IMR-90 (cell line): ENCODE measurements at regions not wholly inside any gene's neighbourhood (a gene's known extent, or its start where the extent isn't known, plus 50 kb on each side); places are given as distances from the start of the nearest gene placed in this dataset.

Experiments
- ATAC-seq: fragments of 200-7000 bp; cut with Tn5 transposase; 2 replicates; pipeline ENCODE4 v1.9.1; 2020; ENCODE audit warnings: low read depth, mild to moderate bottlenecking, moderate library complexity
- BruUV-seq: library from RNA; stranded (reverse); fragments of 400-500 nt; replicated peaks from 2 replicates; lab custom pipeline; 2021; lab: Mats Ljungman, UMichigan
- CTCF ChIA-PET: fragments of 300-600 bp; formaldehyde crosslinking; extraction: SDS; loops from one replicate; lab custom pipeline; 2021; ENCODE audit warnings: antibody characterized with exemption; lab: Yijun Ruan, JAX
- POLR2A ChIA-PET: fragments of 300-600 bp; sonication (Branson Sonifier 250); formaldehyde crosslinking; loops from one replicate; lab custom pipeline; 2022; ENCODE audit warnings: antibody characterized with exemption; ENCODE audit not compliant: unreplicated experiment; lab: Charles Lee
- DNase-seq: peaks from one replicate; pipeline ENCODE4 v3.0.0; 2013
- H2AFZ ChIP-seq: replicated peaks from 2 replicates; pipeline ENCODE3; 2013; ENCODE audit warnings: low read length, mild to moderate bottlenecking; ENCODE audit not compliant: poor library complexity
- H2AK5ac ChIP-seq: 2 replicates; pipeline ENCODE4 v1.6.1; 2013; ENCODE audit warnings: low read depth, low read length, inconsistent platforms
- H2AK9ac ChIP-seq: replicated peaks from 2 replicates; pipeline ENCODE3; 2013; ENCODE audit warnings: mild to moderate bottlenecking, low read depth, low read length, moderate library complexity; ENCODE audit not compliant: poor library complexity
- H2BK120ac ChIP-seq: 2 replicates; pipeline ENCODE4 v1.6.1; 2013; ENCODE audit warnings: low read depth, low read length, inconsistent platforms
- H2BK15ac ChIP-seq: 3 replicates; pipeline ENCODE4 v1.6.1; 2013; ENCODE audit warnings: low read depth, low read length, inconsistent platforms
- H2BK20ac ChIP-seq: 2 replicates; pipeline ENCODE4 v1.6.1; 2013; ENCODE audit warnings: low read depth, mild to moderate bottlenecking, inconsistent platforms, low read length, moderate library complexity
- H2BK5ac ChIP-seq: 2 replicates; pipeline ENCODE4 v1.6.1; 2013; ENCODE audit warnings: mild to moderate bottlenecking, low read depth, low read length, inconsistent platforms; ENCODE audit not compliant: poor library complexity, severe bottlenecking
- H3K14ac ChIP-seq: replicated peaks from 2 replicates; pipeline ENCODE4 v1.6.1; 2013; ENCODE audit warnings: low read depth, low read length, inconsistent platforms
- H3K18ac ChIP-seq: 2 replicates; pipeline ENCODE4 v1.6.1; 2013; ENCODE audit warnings: low read depth, low read length, control low read depth
- H3K23ac ChIP-seq: 2 replicates; pipeline ENCODE4 v1.6.1; 2013; ENCODE audit warnings: low read depth, low read length, inconsistent platforms
- H3K27ac ChIP-seq: 2 replicates; pipeline ENCODE4 v1.5.1; 2013; ENCODE audit warnings: mild to moderate bottlenecking, control low read depth, low read length; ENCODE audit not compliant: insufficient read depth
- H3K27me3 ChIP-seq: 2 replicates; pipeline ENCODE4 v1.6.1; 2013; ENCODE audit warnings: low read length; ENCODE audit not compliant: control insufficient read depth, insufficient read depth
- H3K36me3 ChIP-seq: 2 replicates; pipeline ENCODE4 v1.6.1; 2013; ENCODE audit warnings: low read length, mixed read lengths; ENCODE audit not compliant: control insufficient read depth, insufficient read depth
- H3K4ac ChIP-seq: 2 replicates; pipeline ENCODE4 v1.6.1; 2013; ENCODE audit warnings: low read depth, low read length, inconsistent platforms
- H3K4me1 ChIP-seq: 2 replicates; pipeline ENCODE4 v1.6.1; 2013; ENCODE audit warnings: low read length, mixed read lengths; ENCODE audit not compliant: control insufficient read depth, insufficient read depth
- H3K4me2 ChIP-seq: 2 replicates; pipeline ENCODE4 v1.6.1; 2013; ENCODE audit warnings: low read depth, mild to moderate bottlenecking, control low read depth, low read length, moderate library complexity
- H3K4me3 ChIP-seq: 2 replicates; pipeline ENCODE4 v1.5.1; 2013; ENCODE audit warnings: low read depth, mild to moderate bottlenecking, control low read depth, low read length, moderate library complexity; ENCODE audit not compliant: insufficient read depth
- H3K56ac ChIP-seq: 2 replicates; pipeline ENCODE4 v1.6.1; 2013; ENCODE audit warnings: low read length, inconsistent platforms; ENCODE audit not compliant: insufficient read depth; ENCODE audit errors: extremely low read depth
- H3K79me1 ChIP-seq, 2 experiments: 2 replicates each; pipeline ENCODE4 v1.6.1; 2013; ENCODE audit warnings: low read length in 2 of 2, inconsistent platforms in 1 of 2, low read depth in 1 of 2
- H3K9ac ChIP-seq: 2 replicates; pipeline ENCODE4 v1.6.1; 2013; ENCODE audit warnings: low read depth, low read length, control low read depth
- H3K9me1 ChIP-seq: 2 replicates; pipeline ENCODE4 v1.6.1; 2013; ENCODE audit warnings: low read length, inconsistent platforms; ENCODE audit not compliant: insufficient read depth
- H3K9me3 ChIP-seq: 2 replicates; pipeline ENCODE4 v1.6.1; 2013; ENCODE audit warnings: low read length; ENCODE audit not compliant: control insufficient read depth, insufficient read depth
- H4K20me1 ChIP-seq: 2 replicates; pipeline ENCODE4 v1.6.1; 2013; ENCODE audit warnings: low read length, inconsistent platforms; ENCODE audit not compliant: insufficient read depth
- H4K5ac ChIP-seq: 2 replicates; pipeline ENCODE4 v1.6.1; 2013; ENCODE audit warnings: mild to moderate bottlenecking, low read depth, low read length, control low read depth
- H4K8ac ChIP-seq, 2 experiments: 2 replicates each; pipeline ENCODE4 v1.6.1; 2013; ENCODE audit warnings: low read depth in 2 of 2, low read length in 2 of 2, control low read depth in 1 of 2, inconsistent platforms in 1 of 2
- H4K91ac ChIP-seq: 2 replicates; pipeline ENCODE4 v1.6.1; 2013; ENCODE audit warnings: low read depth, low read length, inconsistent platforms; ENCODE audit not compliant: insufficient read depth
- BHLHE40 ChIP-seq: fragments of 150-350 bp; IDR thresholded peaks from 2 replicates; pipeline ENCODE4 v1.6.1; 2016; ENCODE audit warnings: mild to moderate bottlenecking, low read depth, low read length
- CEBPB ChIP-seq: IDR thresholded peaks from 2 replicates; pipeline ENCODE4 v1.6.1; 2012; ENCODE audit warnings: low read depth, low read length, improper control_type of control experiment
- CHD1 ChIP-seq: IDR thresholded peaks from 2 replicates; pipeline ENCODE4 v1.6.1; 2012; ENCODE audit warnings: low read depth, low read length, improper control_type of control experiment
- FOS ChIP-seq: fragments of 150-350 bp; IDR thresholded peaks from 2 replicates; pipeline ENCODE4 v1.6.1; 2016; ENCODE audit warnings: low read depth, low read length
- MAFK ChIP-seq: IDR thresholded peaks from 2 replicates; pipeline ENCODE4 v1.6.1; 2012; ENCODE audit warnings: low read depth, low read length, improper control_type of control experiment
- MAZ ChIP-seq: IDR thresholded peaks from 2 replicates; pipeline ENCODE4 v1.6.1; 2012; ENCODE audit warnings: low read depth, mild to moderate bottlenecking, low read length, improper control_type of control experiment, moderate library complexity, borderline replicate concordance
- MXI1 ChIP-seq: IDR thresholded peaks from 2 replicates; pipeline ENCODE4 v1.6.1; 2012; ENCODE audit warnings: low read depth, mild to moderate bottlenecking, low read length, moderate library complexity, borderline replicate concordance
- NFE2L2 ChIP-seq: fragments of 150-350 bp; IDR thresholded peaks from 2 replicates; pipeline ENCODE4 v1.6.1; 2016; ENCODE audit warnings: low read depth, mild to moderate bottlenecking, low read length
- POLR2A ChIP-seq: IDR thresholded peaks from 2 replicates; pipeline ENCODE4 v1.6.1; 2012; ENCODE audit warnings: mild to moderate bottlenecking, low read depth, low read length
- RAD21 ChIP-seq: IDR thresholded peaks from 2 replicates; pipeline ENCODE4 v1.6.1; 2012; ENCODE audit warnings: low read length, improper control_type of control experiment
- RCOR1 ChIP-seq: IDR thresholded peaks from 2 replicates; pipeline ENCODE4 v1.6.1; 2012; ENCODE audit warnings: mild to moderate bottlenecking, low read length, improper control_type of control experiment; ENCODE audit not compliant: insufficient replicate concordance
- RFX5 ChIP-seq: IDR thresholded peaks from 2 replicates; pipeline ENCODE4 v1.8.0; 2012; ENCODE audit warnings: low read depth, mild to moderate bottlenecking, low read length, moderate library complexity
- SMC3 ChIP-seq: fragments of 150-350 bp; IDR thresholded peaks from 2 replicates; pipeline ENCODE4 v1.6.1; 2016; ENCODE audit warnings: low read depth, mild to moderate bottlenecking, antibody characterized with exemption, low read length, moderate library complexity
- WGBS, 2 experiments: methylation state at CpG; one replicate each; pipeline versions ENCODE4 v1.1.5 to v1.1.7; 2013; ENCODE audit warnings: missing lambda C conversion rate in 2 of 2; ENCODE audit not compliant: insufficient read length in 1 of 2; ENCODE audit errors: extremely low coverage in 2 of 2; 5-methylcytosine and 5-hydroxymethylcytosine counted together
- dilution Hi-C: fragments of 300-500 bp; cut with HindIII; formaldehyde crosslinking; loops from one replicate; pipeline ENCODE4 v1.14.3; 2018; ENCODE audit warnings: low sequenced_read_pairs; ENCODE audit not compliant: unreplicated experiment
- in situ Hi-C: fragments of 300-500 bp; cut with MboI; formaldehyde crosslinking; loops from 3 replicates; pipeline ENCODE4 v1.14.3; 2019; ENCODE audit warnings: low sequenced_read_pairs, inconsistent platforms, mixed read lengths
- intact Hi-C: fragments of 100-400 bp; cut with micrococcal nuclease; formaldehyde crosslinking; loops from 2 replicates; pipeline ENCODE4 v1.10.0; 2022
- TF ChIP-seq, protein P1 (sequence below): conservative IDR thresholded peaks from 2 replicates; pipeline ENCODE4 v1.5.1; 2012; ENCODE audit warnings: mild to moderate bottlenecking, low read depth, low read length, improper control_type of control experiment
- TF ChIP-seq, protein P2 (sequence below): fragments of 150-350 bp; IDR thresholded peaks from 2 replicates; pipeline ENCODE4 v1.6.1; 2017; ENCODE audit warnings: mild to moderate bottlenecking, antibody characterized with exemption, low read length, low read depth

DNA sequence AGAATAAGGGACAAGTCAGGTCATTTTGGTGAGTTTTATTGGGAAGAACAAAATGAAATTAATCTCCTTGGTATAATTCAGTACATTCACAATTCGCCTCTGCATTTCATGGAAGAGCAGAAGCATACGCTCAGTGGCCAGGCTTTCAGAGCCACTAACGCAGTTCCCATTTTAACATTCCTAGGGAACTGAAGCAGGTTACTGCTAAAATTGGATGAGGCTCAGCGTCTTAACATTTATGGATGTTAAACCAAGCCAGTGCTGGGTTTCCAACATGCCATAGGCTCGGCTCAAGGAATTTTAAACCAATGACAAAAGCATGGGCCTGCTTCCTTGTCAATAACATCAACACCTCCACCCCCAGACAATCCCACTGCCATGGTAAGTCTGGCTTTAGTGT lies 172.7 kb upstream of the PRICKLE2 start (continued):
- no peak for TF ChIP-seq MAZ
- TF ChIP-seq NFE2L2, result no peak
- no peak for TF ChIP-seq SMC3
- TF ChIP-seq MXI1, result no peak
- no peak for TF ChIP-seq RCOR1

DNA sequence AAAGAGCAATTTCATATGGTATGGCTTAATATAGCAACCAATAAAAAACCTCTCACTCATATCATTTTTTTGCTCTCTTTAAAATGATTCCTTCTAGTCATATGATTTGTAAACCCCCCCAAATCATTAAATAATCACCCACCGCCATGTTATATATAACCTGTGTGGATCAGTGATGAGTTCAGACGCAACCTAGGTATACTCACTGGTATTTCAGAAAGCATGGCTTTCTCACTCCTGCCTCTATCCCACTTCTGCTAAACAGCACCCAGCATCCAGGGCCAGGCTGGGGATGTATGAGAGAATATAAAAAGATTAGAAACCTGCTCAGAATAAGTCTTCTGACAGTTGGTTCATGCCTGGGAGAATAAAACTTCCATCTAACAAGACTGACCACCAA lies 172.3 kb upstream of the PRICKLE2 start:
- Histone ChIP-seq H4K8ac (no peak overlapping the region; a peak in 1 of 4 replicates), H3K23ac (no peak overlapping the region), H3K36me3 (0 out of 2 replicates have a peak, but pooled peaks cover 2% of the 10 kb centered on the region), H3K4me3 (no peak overlapping the region), H2BK120ac (0 out of 2 replicates have a peak overlapping the region, but pooled peaks have one; percentile 4), H3K4me1 (peaks cover 2% of the 10 kb centered on the region), H4K91ac (no peak overlapping the region; the same call in 1 of the 2 replicates), H4K5ac (no peak overlapping the region), H3K27me3 (no peaks in the 10 kb centered on the region), H2BK15ac (no peak overlapping the region; the same call in 2 of the 3 replicates), H3K4me2 (no peak overlapping the region), H3K79me1 (no peaks in the 10 kb centered on the region; a peak in 1 of 4 replicates), H3K4ac (no peak overlapping the region; the same call in 1 of the 2 replicates), H3K18ac (no peak overlapping the region), H3K9me1 (peaks cover 4% of the 10 kb centered on the region; the same call in 1 of the 2 replicates), H2BK5ac (no peak overlapping the region), H3K9me3 (no peaks in the 10 kb centered on the region), H2AK9ac (no peak overlapping the region), H4K20me1 (no peaks in the 10 kb centered on the region), H2BK20ac (no peak overlapping the region), H3K56ac (no peak overlapping the region), H3K9ac (no peak overlapping the region), H3K27ac (no peak overlapping the region), H2AK5ac (0 out of 2 replicates have a peak overlapping the region, but pooled peaks have one; percentile 33), H2AFZ (no peak overlapping the region), H3K14ac (no peak overlapping the region; the same call in 1 of the 2 replicates)
- no CpG with 5 or more reads among the region's 2 CpGs for WGBS, 2 experiments
- no TSS peak for BruUV-seq
- DNase-seq, result no peak
- ChIA-PET POLR2A (no interaction called here), CTCF (interaction anchor here (0.8 kb wide), 1 partner anchor 367 kb away, joined by 3 read pairs; no protein-coding TSS in a partner anchor)
- intact Hi-C loops (loop anchor here (5.0 kb wide), 2 partner anchors 55 to 245 kb away; no protein-coding TSS in a partner anchor), in situ Hi-C loops (loop anchor here (5.0 kb wide), 1 partner anchor 85 kb away; no protein-coding TSS in a partner anchor), dilution Hi-C loops (no loop called here)
- ATAC-seq, result peak; percentile 15; the same call in 1 of the 2 replicates
- TF ChIP-seq CEBPB (no peak), FOS (no peak), RCOR1 (no peak), RFX5 (no peak), CHD1 (no peak), RAD21 (no peak), SMC3 (no peak), BHLHE40 (no peak), NFE2L2 (no peak), POLR2A (no peak), MAZ (no peak), MAFK (no peak)
- TF ChIP-seq, protein P1, sequence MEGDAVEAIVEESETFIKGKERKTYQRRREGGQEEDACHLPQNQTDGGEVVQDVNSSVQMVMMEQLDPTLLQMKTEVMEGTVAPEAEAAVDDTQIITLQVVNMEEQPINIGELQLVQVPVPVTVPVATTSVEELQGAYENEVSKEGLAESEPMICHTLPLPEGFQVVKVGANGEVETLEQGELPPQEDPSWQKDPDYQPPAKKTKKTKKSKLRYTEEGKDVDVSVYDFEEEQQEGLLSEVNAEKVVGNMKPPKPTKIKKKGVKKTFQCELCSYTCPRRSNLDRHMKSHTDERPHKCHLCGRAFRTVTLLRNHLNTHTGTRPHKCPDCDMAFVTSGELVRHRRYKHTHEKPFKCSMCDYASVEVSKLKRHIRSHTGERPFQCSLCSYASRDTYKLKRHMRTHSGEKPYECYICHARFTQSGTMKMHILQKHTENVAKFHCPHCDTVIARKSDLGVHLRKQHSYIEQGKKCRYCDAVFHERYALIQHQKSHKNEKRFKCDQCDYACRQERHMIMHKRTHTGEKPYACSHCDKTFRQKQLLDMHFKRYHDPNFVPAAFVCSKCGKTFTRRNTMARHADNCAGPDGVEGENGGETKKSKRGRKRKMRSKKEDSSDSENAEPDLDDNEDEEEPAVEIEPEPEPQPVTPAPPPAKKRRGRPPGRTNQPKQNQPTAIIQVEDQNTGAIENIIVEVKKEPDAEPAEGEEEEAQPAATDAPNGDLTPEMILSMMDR, result no peak
- TF ChIP-seq, protein P2, sequence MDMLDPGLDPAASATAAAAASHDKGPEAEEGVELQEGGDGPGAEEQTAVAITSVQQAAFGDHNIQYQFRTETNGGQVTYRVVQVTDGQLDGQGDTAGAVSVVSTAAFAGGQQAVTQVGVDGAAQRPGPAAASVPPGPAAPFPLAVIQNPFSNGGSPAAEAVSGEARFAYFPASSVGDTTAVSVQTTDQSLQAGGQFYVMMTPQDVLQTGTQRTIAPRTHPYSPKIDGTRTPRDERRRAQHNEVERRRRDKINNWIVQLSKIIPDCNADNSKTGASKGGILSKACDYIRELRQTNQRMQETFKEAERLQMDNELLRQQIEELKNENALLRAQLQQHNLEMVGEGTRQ, result no peak
